IMR-90 (cell line): ENCODE measurements at regions not wholly inside any gene's neighbourhood (a gene's known extent, or its start where the extent isn't known, plus 50 kb on each side); places are given as distances from the start of the nearest gene placed in this dataset.

Source experiments
- ATAC-seq: fragments of 200-7000 bp; cut with Tn5 transposase; 2 replicates; pipeline ENCODE4 v1.9.1; 2020; ENCODE audit warnings: low read depth, mild to moderate bottlenecking, moderate library complexity
- BruUV-seq: library from RNA; stranded (reverse); fragments of 400-500 nt; replicated peaks from 2 replicates; lab custom pipeline; 2021; lab: Mats Ljungman, UMichigan
- CTCF ChIA-PET: fragments of 300-600 bp; formaldehyde crosslinking; extraction: SDS; loops from one replicate; lab custom pipeline; 2021; ENCODE audit warnings: antibody characterized with exemption; lab: Yijun Ruan, JAX
- POLR2A ChIA-PET: fragments of 300-600 bp; sonication (Branson Sonifier 250); formaldehyde crosslinking; loops from one replicate; lab custom pipeline; 2022; ENCODE audit warnings: antibody characterized with exemption; ENCODE audit not compliant: unreplicated experiment; lab: Charles Lee
- DNase-seq: peaks from one replicate; pipeline ENCODE4 v3.0.0; 2013
- H2AFZ ChIP-seq: replicated peaks from 2 replicates; pipeline ENCODE3; 2013; ENCODE audit warnings: low read length, mild to moderate bottlenecking; ENCODE audit not compliant: poor library complexity
- H2AK5ac ChIP-seq: 2 replicates; pipeline ENCODE4 v1.6.1; 2013; ENCODE audit warnings: low read depth, low read length, inconsistent platforms
- H2AK9ac ChIP-seq: replicated peaks from 2 replicates; pipeline ENCODE3; 2013; ENCODE audit warnings: mild to moderate bottlenecking, low read depth, low read length, moderate library complexity; ENCODE audit not compliant: poor library complexity
- H2BK120ac ChIP-seq: 2 replicates; pipeline ENCODE4 v1.6.1; 2013; ENCODE audit warnings: low read depth, low read length, inconsistent platforms
- H2BK15ac ChIP-seq: 3 replicates; pipeline ENCODE4 v1.6.1; 2013; ENCODE audit warnings: low read depth, low read length, inconsistent platforms
- H2BK20ac ChIP-seq: 2 replicates; pipeline ENCODE4 v1.6.1; 2013; ENCODE audit warnings: low read depth, mild to moderate bottlenecking, inconsistent platforms, low read length, moderate library complexity
- H2BK5ac ChIP-seq: 2 replicates; pipeline ENCODE4 v1.6.1; 2013; ENCODE audit warnings: mild to moderate bottlenecking, low read depth, low read length, inconsistent platforms; ENCODE audit not compliant: poor library complexity, severe bottlenecking
- H3K14ac ChIP-seq: replicated peaks from 2 replicates; pipeline ENCODE4 v1.6.1; 2013; ENCODE audit warnings: low read depth, low read length, inconsistent platforms
- H3K18ac ChIP-seq: 2 replicates; pipeline ENCODE4 v1.6.1; 2013; ENCODE audit warnings: low read depth, low read length, control low read depth
- H3K23ac ChIP-seq: 2 replicates; pipeline ENCODE4 v1.6.1; 2013; ENCODE audit warnings: low read depth, low read length, inconsistent platforms
- H3K27ac ChIP-seq: 2 replicates; pipeline ENCODE4 v1.5.1; 2013; ENCODE audit warnings: mild to moderate bottlenecking, control low read depth, low read length; ENCODE audit not compliant: insufficient read depth
- H3K27me3 ChIP-seq: 2 replicates; pipeline ENCODE4 v1.6.1; 2013; ENCODE audit warnings: low read length; ENCODE audit not compliant: control insufficient read depth, insufficient read depth
- H3K36me3 ChIP-seq: 2 replicates; pipeline ENCODE4 v1.6.1; 2013; ENCODE audit warnings: low read length, mixed read lengths; ENCODE audit not compliant: control insufficient read depth, insufficient read depth
- H3K4ac ChIP-seq: 2 replicates; pipeline ENCODE4 v1.6.1; 2013; ENCODE audit warnings: low read depth, low read length, inconsistent platforms
- H3K4me1 ChIP-seq: 2 replicates; pipeline ENCODE4 v1.6.1; 2013; ENCODE audit warnings: low read length, mixed read lengths; ENCODE audit not compliant: control insufficient read depth, insufficient read depth
- H3K4me2 ChIP-seq: 2 replicates; pipeline ENCODE4 v1.6.1; 2013; ENCODE audit warnings: low read depth, mild to moderate bottlenecking, control low read depth, low read length, moderate library complexity
- H3K4me3 ChIP-seq: 2 replicates; pipeline ENCODE4 v1.5.1; 2013; ENCODE audit warnings: low read depth, mild to moderate bottlenecking, control low read depth, low read length, moderate library complexity; ENCODE audit not compliant: insufficient read depth
- H3K56ac ChIP-seq: 2 replicates; pipeline ENCODE4 v1.6.1; 2013; ENCODE audit warnings: low read length, inconsistent platforms; ENCODE audit not compliant: insufficient read depth; ENCODE audit errors: extremely low read depth
- H3K79me1 ChIP-seq, 2 experiments: 2 replicates each; pipeline ENCODE4 v1.6.1; 2013; ENCODE audit warnings: low read length in 2 of 2, inconsistent platforms in 1 of 2, low read depth in 1 of 2
- H3K9ac ChIP-seq: 2 replicates; pipeline ENCODE4 v1.6.1; 2013; ENCODE audit warnings: low read depth, low read length, control low read depth
- H3K9me1 ChIP-seq: 2 replicates; pipeline ENCODE4 v1.6.1; 2013; ENCODE audit warnings: low read length, inconsistent platforms; ENCODE audit not compliant: insufficient read depth
- H3K9me3 ChIP-seq: 2 replicates; pipeline ENCODE4 v1.6.1; 2013; ENCODE audit warnings: low read length; ENCODE audit not compliant: control insufficient read depth, insufficient read depth
- H4K20me1 ChIP-seq: 2 replicates; pipeline ENCODE4 v1.6.1; 2013; ENCODE audit warnings: low read length, inconsistent platforms; ENCODE audit not compliant: insufficient read depth
- H4K5ac ChIP-seq: 2 replicates; pipeline ENCODE4 v1.6.1; 2013; ENCODE audit warnings: mild to moderate bottlenecking, low read depth, low read length, control low read depth
- H4K8ac ChIP-seq, 2 experiments: 2 replicates each; pipeline ENCODE4 v1.6.1; 2013; ENCODE audit warnings: low read depth in 2 of 2, low read length in 2 of 2, control low read depth in 1 of 2, inconsistent platforms in 1 of 2
- H4K91ac ChIP-seq: 2 replicates; pipeline ENCODE4 v1.6.1; 2013; ENCODE audit warnings: low read depth, low read length, inconsistent platforms; ENCODE audit not compliant: insufficient read depth
- CHD1 ChIP-seq: IDR thresholded peaks from 2 replicates; pipeline ENCODE4 v1.6.1; 2012; ENCODE audit warnings: low read depth, low read length, improper control_type of control experiment
- WGBS, 2 experiments: methylation state at CpG; one replicate each; pipeline versions ENCODE4 v1.1.5 to v1.1.7; 2013; ENCODE audit warnings: missing lambda C conversion rate in 2 of 2; ENCODE audit not compliant: insufficient read length in 1 of 2; ENCODE audit errors: extremely low coverage in 2 of 2; 5-methylcytosine and 5-hydroxymethylcytosine counted together
- dilution Hi-C: fragments of 300-500 bp; cut with HindIII; formaldehyde crosslinking; loops from one replicate; pipeline ENCODE4 v1.14.3; 2018; ENCODE audit warnings: low sequenced_read_pairs; ENCODE audit not compliant: unreplicated experiment
- in situ Hi-C: fragments of 300-500 bp; cut with MboI; formaldehyde crosslinking; loops from 3 replicates; pipeline ENCODE4 v1.14.3; 2019; ENCODE audit warnings: low sequenced_read_pairs, inconsistent platforms, mixed read lengths
- intact Hi-C: fragments of 100-400 bp; cut with micrococcal nuclease; formaldehyde crosslinking; loops from 2 replicates; pipeline ENCODE4 v1.10.0; 2022
- TF ChIP-seq, protein P1 (sequence below): conservative IDR thresholded peaks from 2 replicates; pipeline ENCODE4 v1.5.1; 2012; ENCODE audit warnings: mild to moderate bottlenecking, low read depth, low read length, improper control_type of control experiment

DNA sequence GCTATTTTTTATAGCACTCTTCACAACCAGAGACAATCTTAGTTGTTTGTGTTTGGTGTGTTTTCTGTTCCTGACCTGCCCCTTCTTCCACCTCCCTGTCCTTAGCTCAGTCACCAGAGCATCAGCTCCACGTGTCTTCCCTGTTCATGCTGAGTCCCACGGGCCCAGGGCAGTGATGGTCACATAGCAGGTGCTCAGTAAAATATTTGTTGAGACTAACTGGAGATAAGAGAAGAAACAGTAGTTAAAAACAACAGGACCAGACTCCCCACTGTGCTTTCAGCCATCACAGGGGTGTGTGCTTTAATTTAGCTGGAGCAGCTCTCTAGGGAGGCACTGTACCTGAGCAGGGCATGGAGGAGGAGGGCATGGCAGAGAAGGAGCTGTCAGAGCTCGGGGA lies 307.3 kb upstream of the ZNF32 start:
- Histone ChIP-seq H3K9me1 (no peaks in the 10 kb centered on the region), H3K14ac (no peak overlapping the region), H2BK120ac (no peak overlapping the region), H3K9ac (no peak overlapping the region), H3K79me1 (no peaks in the 10 kb centered on the region), H3K27me3 (peaks cover 19% of the 10 kb centered on the region), H3K18ac (no peak overlapping the region), H3K36me3 (no peaks in the 10 kb centered on the region), H3K56ac (no peak overlapping the region), H2AK9ac (no peak overlapping the region), H2AFZ (no peak overlapping the region), H4K20me1 (no peaks in the 10 kb centered on the region), H2BK15ac (no peak overlapping the region), H3K4me3 (no peak overlapping the region), H3K9me3 (peaks cover 4% of the 10 kb centered on the region), H3K27ac (no peak overlapping the region), H2AK5ac (no peak overlapping the region), H4K91ac (no peak overlapping the region), H2BK20ac (no peak overlapping the region), H3K4me1 (no peaks in the 10 kb centered on the region), H3K4me2 (no peak overlapping the region), H3K23ac (no peak overlapping the region), H2BK5ac (no peak overlapping the region), H4K8ac (no peak overlapping the region), H3K4ac (no peak overlapping the region), H4K5ac (no peak overlapping the region)
- TF ChIP-seq, protein P1, sequence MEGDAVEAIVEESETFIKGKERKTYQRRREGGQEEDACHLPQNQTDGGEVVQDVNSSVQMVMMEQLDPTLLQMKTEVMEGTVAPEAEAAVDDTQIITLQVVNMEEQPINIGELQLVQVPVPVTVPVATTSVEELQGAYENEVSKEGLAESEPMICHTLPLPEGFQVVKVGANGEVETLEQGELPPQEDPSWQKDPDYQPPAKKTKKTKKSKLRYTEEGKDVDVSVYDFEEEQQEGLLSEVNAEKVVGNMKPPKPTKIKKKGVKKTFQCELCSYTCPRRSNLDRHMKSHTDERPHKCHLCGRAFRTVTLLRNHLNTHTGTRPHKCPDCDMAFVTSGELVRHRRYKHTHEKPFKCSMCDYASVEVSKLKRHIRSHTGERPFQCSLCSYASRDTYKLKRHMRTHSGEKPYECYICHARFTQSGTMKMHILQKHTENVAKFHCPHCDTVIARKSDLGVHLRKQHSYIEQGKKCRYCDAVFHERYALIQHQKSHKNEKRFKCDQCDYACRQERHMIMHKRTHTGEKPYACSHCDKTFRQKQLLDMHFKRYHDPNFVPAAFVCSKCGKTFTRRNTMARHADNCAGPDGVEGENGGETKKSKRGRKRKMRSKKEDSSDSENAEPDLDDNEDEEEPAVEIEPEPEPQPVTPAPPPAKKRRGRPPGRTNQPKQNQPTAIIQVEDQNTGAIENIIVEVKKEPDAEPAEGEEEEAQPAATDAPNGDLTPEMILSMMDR = no peak
- TF ChIP-seq CHD1 = no peak
- BruUV-seq = no TSS peak
- ATAC-seq = no peak
- intact Hi-C loops = no loop called here
- no peak for DNase-seq
- in situ Hi-C loops = no loop called here
- no CpG with 5 or more reads among the region's 3 CpGs for WGBS, 2 experiments
- dilution Hi-C loops = no loop called here
- CTCF ChIA-PET = no interaction called here
- POLR2A ChIA-PET = no interaction called here
